ENCODE measurements at regions not wholly inside any gene's neighbourhood (a gene's known extent, or its start where the extent isn't known, plus 50 kb on each side); places are given as distances from the start of the nearest gene placed in this dataset.

- H3K27me3 Mint-ChIP-seq = no peaks in the 10 kb centered on the region
Observed at GRCh38 chr5:33316773-33317172, 124.0 kb upstream of the TARS1 start.

GRCh38 chr5:33317271-33317670 lies 123.5 kb upstream of the TARS1 start:
- H3K4me1 ChIP-seq (ENCODE audit: insufficient read depth, low read length) = no peaks in the 10 kb centered on the region
- Mint-ChIP-seq H3K36me3 (no peaks in the 10 kb centered on the region), H3K4me3 (no peak overlapping the region), H3K27me3 (no peaks in the 10 kb centered on the region), H3K27ac (no peak overlapping the region), H3K4me1 (no peaks in the 10 kb centered on the region), H3K9me3 (no peaks in the 10 kb centered on the region)
- CTCF ChIA-PET = no interaction called here
- H3K4me3 ChIP-seq (ENCODE audit: low read length) = no peak overlapping the region
- no peaks in the 10 kb centered on the region for H3K9me3 ChIP-seq (ENCODE audit: low read length)
- H3K27me3 ChIP-seq (ENCODE audit: insufficient read depth, low read length, poor library complexity, severe bottlenecking) = no peaks in the 10 kb centered on the region
- H3K27ac ChIP-seq (ENCODE audit: low read depth, low read length) = no peak overlapping the region
- DNase-seq = no peak
- POLR2A ChIA-PET = no interaction called here
- H3K36me3 ChIP-seq (ENCODE audit: insufficient read depth, low read length) = no peaks in the 10 kb centered on the region

More at GRCh38 chr5:33316773-33317172, 124.0 kb upstream of the TARS1 start:
- no peaks in the 10 kb centered on the region for H3K27me3 ChIP-seq (ENCODE audit: insufficient read depth, low read length, poor library complexity, severe bottlenecking)
- H3K36me3 Mint-ChIP-seq = no peaks in the 10 kb centered on the region
- no peaks in the 10 kb centered on the region for H3K4me1 ChIP-seq (ENCODE audit: insufficient read depth, low read length)
- no peak overlapping the region for H3K27ac ChIP-seq (ENCODE audit: low read depth, low read length)
- H3K9me3 ChIP-seq (ENCODE audit: low read length) = no peaks in the 10 kb centered on the region
- H3K4me1 Mint-ChIP-seq = no peaks in the 10 kb centered on the region
- no peaks in the 10 kb centered on the region for H3K9me3 Mint-ChIP-seq
- POLR2A ChIA-PET = no interaction called here
- H3K36me3 ChIP-seq (ENCODE audit: insufficient read depth, low read length) = no peaks in the 10 kb centered on the region
- H3K4me3 ChIP-seq (ENCODE audit: low read length) = no peak overlapping the region
- CTCF ChIA-PET = no interaction called here
- no peak overlapping the region for H3K4me3 Mint-ChIP-seq
- DNase-seq = no peak
- H3K27ac Mint-ChIP-seq = no peak overlapping the region

DNA sequence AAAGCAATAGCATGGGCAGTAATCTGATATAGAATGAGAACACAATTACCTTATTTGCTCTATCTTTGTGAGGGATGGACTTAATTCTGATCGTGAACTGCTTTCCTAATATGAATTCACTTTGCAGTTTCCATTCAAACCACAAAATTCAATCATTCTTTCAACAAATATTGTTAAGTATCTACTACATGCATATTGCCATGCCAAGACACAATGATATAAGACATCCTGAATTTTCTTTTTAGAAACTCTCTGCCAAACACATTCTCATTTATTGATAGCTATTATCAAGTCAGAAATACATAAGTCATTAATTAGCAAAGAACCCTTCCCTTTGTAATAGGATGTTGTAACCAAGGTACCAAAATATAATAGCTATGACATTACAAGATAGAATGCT lies 121.6 kb upstream of the TARS1 start:
- no peak for DNase-seq
- H3K36me3 ChIP-seq (ENCODE audit: insufficient read depth, low read length) = no peaks in the 10 kb centered on the region
- H3K27me3 ChIP-seq (ENCODE audit: insufficient read depth, low read length, poor library complexity, severe bottlenecking) = no peaks in the 10 kb centered on the region
- no peaks in the 10 kb centered on the region for H3K9me3 ChIP-seq (ENCODE audit: low read length)
- Mint-ChIP-seq H3K36me3 (no peaks in the 10 kb centered on the region), H3K9me3 (peaks cover 0 to 3% (median 0%) of the 10 kb centered on the region in 5 donors), H3K27me3 (no peaks in the 10 kb centered on the region), H3K27ac (no peak overlapping the region), H3K4me3 (no peak overlapping the region), H3K4me1 (no peaks in the 10 kb centered on the region)
- POLR2A ChIA-PET = no interaction called here
- CTCF ChIA-PET = interaction anchor here (1.2 kb wide), 1 partner anchor 18 kb away, joined by 3 read pairs; no protein-coding TSS in a partner anchor
- H3K4me1 ChIP-seq (ENCODE audit: insufficient read depth, low read length) = no peaks in the 10 kb centered on the region
- no peak overlapping the region for H3K27ac ChIP-seq (ENCODE audit: low read depth, low read length)
- H3K4me3 ChIP-seq (ENCODE audit: low read length) = no peak overlapping the region

DNA sequence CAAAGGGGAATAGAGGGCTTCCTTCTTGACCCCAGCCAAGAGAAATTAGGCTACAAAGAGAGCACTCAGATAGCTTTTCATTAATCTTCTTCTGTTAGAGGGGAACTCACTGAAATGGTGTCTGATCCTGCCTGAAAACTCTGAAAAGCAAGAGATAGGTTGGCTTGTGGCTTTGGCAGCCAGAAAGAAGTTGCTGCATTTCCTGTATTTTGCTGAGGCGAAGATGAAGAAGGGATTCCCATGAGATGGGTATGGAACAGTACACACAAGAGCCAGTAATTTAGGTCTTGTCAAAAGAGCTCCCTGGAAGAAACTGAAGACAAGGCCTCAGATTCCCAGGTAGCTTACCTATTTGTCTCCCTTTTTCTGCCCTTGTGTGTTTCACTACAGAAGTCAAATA lies 120.9 kb upstream of the TARS1 start:
- CTCF ChIA-PET = interaction anchor here (1.2 kb wide), 1 partner anchor 18 kb away, joined by 3 read pairs; no protein-coding TSS in a partner anchor

DNA sequence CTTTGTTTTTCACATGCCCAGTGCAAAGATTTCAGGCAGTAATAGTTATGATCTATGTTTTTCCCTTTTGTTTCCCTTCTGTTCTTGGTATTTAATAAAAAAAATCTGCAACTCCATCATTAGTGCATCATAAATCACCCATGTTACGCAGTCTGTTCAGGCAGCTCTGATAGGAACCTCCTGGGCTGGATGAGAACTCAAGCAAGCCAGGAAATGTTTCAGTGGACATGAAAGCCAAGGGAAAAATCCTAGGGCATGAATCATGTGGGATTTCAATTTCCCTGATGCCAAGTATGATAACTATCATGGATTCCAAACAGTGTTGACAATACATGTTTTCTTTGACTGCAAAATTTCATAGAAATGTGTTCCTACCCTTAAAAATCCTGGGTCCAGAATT lies 119.7 kb upstream of the TARS1 start:
- Histone ChIP-seq H3K27ac (ENCODE audit: low read depth, low read length) (no peak overlapping the region), H3K4me1 (ENCODE audit: insufficient read depth, low read length) (no peaks in the 10 kb centered on the region), H3K9me3 (ENCODE audit: low read length) (no peaks in the 10 kb centered on the region), H3K4me3 (ENCODE audit: low read length) (no peak overlapping the region), H3K27me3 (ENCODE audit: insufficient read depth, low read length, poor library complexity, severe bottlenecking) (no peaks in the 10 kb centered on the region), H3K36me3 (ENCODE audit: insufficient read depth, low read length) (no peaks in the 10 kb centered on the region)
- no peaks in the 10 kb centered on the region for H3K36me3 Mint-ChIP-seq
- DNase-seq = no peak
- no peaks in the 10 kb centered on the region for H3K27me3 Mint-ChIP-seq
- H3K4me3 Mint-ChIP-seq = no peak overlapping the region
- ChIA-PET POLR2A (no interaction called here), CTCF (no interaction called here)
- H3K9me3 Mint-ChIP-seq = peaks cover 0 to 3% (median 0%) of the 10 kb centered on the region in 5 donors
- no peak overlapping the region for H3K27ac Mint-ChIP-seq
- no peaks in the 10 kb centered on the region for H3K4me1 Mint-ChIP-seq

More for the DNA sequence above, 120.9 kb upstream of the TARS1 start:
- Mint-ChIP-seq H3K4me1 (no peaks in the 10 kb centered on the region), H3K27ac (no peak overlapping the region), H3K4me3 (no peak overlapping the region), H3K36me3 (no peaks in the 10 kb centered on the region), H3K9me3 (peaks cover 0 to 3% (median 0%) of the 10 kb centered on the region in 5 donors), H3K27me3 (no peaks in the 10 kb centered on the region)
- Histone ChIP-seq H3K27me3 (ENCODE audit: insufficient read depth, low read length, poor library complexity, severe bottlenecking) (no peaks in the 10 kb centered on the region), H3K9me3 (ENCODE audit: low read length) (no peaks in the 10 kb centered on the region), H3K27ac (ENCODE audit: low read depth, low read length) (no peak overlapping the region), H3K4me1 (ENCODE audit: insufficient read depth, low read length) (no peaks in the 10 kb centered on the region), H3K4me3 (ENCODE audit: low read length) (no peak overlapping the region), H3K36me3 (ENCODE audit: insufficient read depth, low read length) (no peaks in the 10 kb centered on the region)
- POLR2A ChIA-PET = no interaction called here
- DNase-seq = no peak

GRCh38 chr5:33322632-33323031 lies 118.1 kb upstream of the TARS1 start:
- no peaks in the 10 kb centered on the region for H3K27me3 Mint-ChIP-seq
- no peak for DNase-seq
- H3K4me1 Mint-ChIP-seq = no peaks in the 10 kb centered on the region
- H3K27ac ChIP-seq (ENCODE audit: low read depth, low read length) = no peak overlapping the region
- no peaks in the 10 kb centered on the region for H3K27me3 ChIP-seq (ENCODE audit: insufficient read depth, low read length, poor library complexity, severe bottlenecking)
- no peaks in the 10 kb centered on the region for H3K36me3 ChIP-seq (ENCODE audit: insufficient read depth, low read length)
- no peaks in the 10 kb centered on the region for H3K9me3 ChIP-seq (ENCODE audit: low read length)
- H3K9me3 Mint-ChIP-seq = peaks cover 0 to 3% (median 0%) of the 10 kb centered on the region in 5 donors
- no peak overlapping the region for H3K4me3 Mint-ChIP-seq
- POLR2A ChIA-PET = no interaction called here
- H3K27ac Mint-ChIP-seq = no peak overlapping the region
- no peaks in the 10 kb centered on the region for H3K36me3 Mint-ChIP-seq
- CTCF ChIA-PET = no interaction called here
- H3K4me1 ChIP-seq (ENCODE audit: insufficient read depth, low read length) = no peaks in the 10 kb centered on the region
- H3K4me3 ChIP-seq (ENCODE audit: low read length) = no peak overlapping the region

DNA sequence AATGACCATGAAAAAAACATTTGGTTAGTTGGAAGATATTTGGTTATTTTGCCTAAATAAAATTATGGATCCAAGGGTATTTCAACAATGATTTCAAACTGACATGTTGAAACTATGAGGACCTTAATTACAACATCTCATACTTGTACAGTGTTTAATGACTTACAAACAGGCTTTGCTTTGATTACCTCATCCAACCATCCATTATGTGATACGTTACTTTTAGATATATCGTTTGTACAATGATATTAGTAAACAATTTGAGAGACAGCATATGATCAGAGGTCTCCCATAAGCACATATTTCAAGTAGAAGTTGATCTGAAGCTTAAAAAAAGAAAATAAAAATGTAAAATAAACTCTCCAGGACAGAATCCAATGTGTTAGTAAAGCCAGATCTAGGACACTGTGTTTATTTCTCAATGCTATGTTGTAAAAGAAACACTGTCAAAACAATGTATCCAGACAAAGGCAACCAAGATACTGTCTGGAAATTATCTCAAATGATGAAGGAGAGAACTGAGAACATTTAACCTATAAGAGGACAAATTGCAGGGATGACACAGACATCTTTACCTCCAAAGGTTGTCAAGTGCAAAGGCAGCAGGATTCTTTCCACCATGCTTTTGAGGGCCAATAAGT lies 116.0 kb upstream of the TARS1 start:
- Histone ChIP-seq H3K27me3 (ENCODE audit: insufficient read depth, low read length, poor library complexity, severe bottlenecking) (no peaks in the 10 kb centered on the region), H3K4me1 (ENCODE audit: insufficient read depth, low read length) (no peaks in the 10 kb centered on the region), H3K9me3 (ENCODE audit: low read length) (no peaks in the 10 kb centered on the region), H3K27ac (ENCODE audit: low read depth, low read length) (no peak overlapping the region), H3K36me3 (ENCODE audit: insufficient read depth, low read length) (no peaks in the 10 kb centered on the region), H3K4me3 (ENCODE audit: low read length) (no peak overlapping the region)
- CTCF ChIA-PET = no interaction called here
- peaks cover 0 to 3% (median 0%) of the 10 kb centered on the region in 5 donors for H3K9me3 Mint-ChIP-seq
- H3K27ac Mint-ChIP-seq = no peak overlapping the region
- H3K36me3 Mint-ChIP-seq = no peaks in the 10 kb centered on the region
- POLR2A ChIA-PET = no interaction called here
- DNase-seq = no peak
- no peak overlapping the region for H3K4me3 Mint-ChIP-seq
- H3K27me3 Mint-ChIP-seq = no peaks in the 10 kb centered on the region
- H3K4me1 Mint-ChIP-seq = no peaks in the 10 kb centered on the region

DNA sequence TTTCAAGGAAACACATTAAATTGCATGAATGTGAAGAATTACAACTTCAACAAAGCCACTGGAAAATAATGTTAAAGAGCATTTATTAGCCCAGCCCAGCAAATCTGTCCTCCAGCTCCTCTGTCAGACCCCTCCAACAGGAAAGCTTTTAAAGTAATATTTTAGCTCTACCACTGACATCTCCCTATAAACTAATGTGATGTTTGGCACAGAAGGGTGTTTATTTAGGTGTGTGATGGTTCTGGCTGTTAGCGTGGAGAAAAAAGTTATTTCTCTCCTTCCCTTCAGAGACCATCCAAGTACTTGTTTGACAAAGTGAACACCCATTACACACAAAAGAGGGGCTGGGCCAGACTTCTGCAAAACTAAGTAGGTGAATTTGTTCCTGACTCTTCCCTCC lies 111.9 kb upstream of the TARS1 start:
- POLR2A ChIA-PET = no interaction called here
- CTCF ChIA-PET = no interaction called here
- H3K9me3 ChIP-seq (ENCODE audit: low read length) = no peaks in the 10 kb centered on the region

More for the DNA sequence above, 111.9 kb upstream of the TARS1 start:
- H3K36me3 Mint-ChIP-seq = no peaks in the 10 kb centered on the region
- no peak overlapping the region for H3K27ac ChIP-seq (ENCODE audit: low read depth, low read length)
- no peaks in the 10 kb centered on the region for H3K27me3 ChIP-seq (ENCODE audit: insufficient read depth, low read length, poor library complexity, severe bottlenecking)
- no peaks in the 10 kb centered on the region for H3K4me1 ChIP-seq (ENCODE audit: insufficient read depth, low read length)
- no peak overlapping the region for H3K4me3 ChIP-seq (ENCODE audit: low read length)
- H3K4me3 Mint-ChIP-seq = no peak overlapping the region
- DNase-seq = no peak
- no peak overlapping the region for H3K27ac Mint-ChIP-seq
- H3K9me3 Mint-ChIP-seq = peaks cover 0 to 3% (median 0%) of the 10 kb centered on the region in 5 donors
- no peaks in the 10 kb centered on the region for H3K36me3 ChIP-seq (ENCODE audit: insufficient read depth, low read length)
- H3K4me1 Mint-ChIP-seq = no peaks in the 10 kb centered on the region
- H3K27me3 Mint-ChIP-seq = peaks cover 0 to 1% of the 10 kb centered on the region in 2 donors
